Activated naive CD8-positive, alpha-beta T cell treated with anti-CD3 and anti-CD28 coated beads, Interleukin-2, amount 10 ng/mL, durations not matched to agents 7 days and 5 days (primary cell): ENCODE measurements at regions not wholly inside any gene's neighbourhood (a gene's known extent, or its start where the extent isn't known, plus 50 kb on each side); places are given as distances from the start of the nearest gene placed in this dataset.

Experiments used
- ATAC-seq: fragments of 150-1000 bp; cut with Tn5 transposase; one replicate; pipeline ENCODE4 v1.10.0; 2021; ENCODE audit warnings: low read depth, moderate library complexity
- POLR2A ChIA-PET: fragments of 350-600 bp; sonication (Branson Sonifier 250); formaldehyde crosslinking; loops from one replicate; lab custom pipeline; 2021; ENCODE audit warnings: antibody characterized with exemption; lab: Charles Lee
- DNase-seq: peaks from one replicate; pipeline ENCODE4 v3.0.0; 2021
- H3K27ac Mint-ChIP-seq: one replicate; pipeline ENCODE4 v1.8.0; 2022; ENCODE audit warnings: mild to moderate bottlenecking, mixed read lengths
- H3K27me3 Mint-ChIP-seq: one replicate; pipeline ENCODE4 v1.8.0; 2022; ENCODE audit warnings: mild to moderate bottlenecking, moderate library complexity, mixed read lengths
- H3K36me3 Mint-ChIP-seq: one replicate; pipeline ENCODE4 v1.8.0; 2021; ENCODE audit warnings: mild to moderate bottlenecking, mixed read lengths
- H3K4me1 Mint-ChIP-seq: one replicate; pipeline ENCODE4 v1.8.0; 2021; ENCODE audit warnings: mixed read lengths
- H3K4me3 Mint-ChIP-seq: one replicate; pipeline ENCODE4 v1.8.0; 2022; ENCODE audit warnings: mild to moderate bottlenecking, moderate library complexity, mixed read lengths
- H3K9me3 Mint-ChIP-seq: one replicate; pipeline ENCODE4 v1.8.0; 2021; ENCODE audit warnings: mixed read lengths

DNA sequence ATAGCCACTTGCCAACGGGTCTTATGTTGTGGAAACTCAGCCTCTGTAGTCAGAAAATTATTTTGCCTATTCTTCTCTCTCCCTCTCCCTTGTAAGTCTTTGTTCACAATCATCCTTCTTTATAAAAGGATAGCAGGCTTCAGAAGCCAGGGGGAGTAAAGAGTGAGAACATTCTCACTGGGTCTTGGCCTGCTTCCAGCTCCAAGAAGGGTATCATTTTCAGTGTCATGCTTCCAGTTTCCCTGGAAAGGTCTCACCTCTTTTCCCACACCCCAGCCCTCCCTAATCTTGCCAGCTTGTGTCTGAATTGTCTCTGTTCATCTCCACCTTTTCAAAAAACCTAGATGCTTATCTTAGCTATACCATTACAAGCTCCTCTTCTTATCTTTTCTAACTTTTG, 346.2 kb upstream of the LRRC7 start:
- DNase-seq: no peak
- Mint-ChIP-seq H3K36me3 (no peaks in the 10 kb centered on the region), H3K4me3 (no peak overlapping the region), H3K9me3 (peaks cover 2% of the 10 kb centered on the region), H3K27ac (no peak overlapping the region), H3K4me1 (no peaks in the 10 kb centered on the region), H3K27me3 (no peaks in the 10 kb centered on the region)
- ATAC-seq: no peak
- POLR2A ChIA-PET: no interaction called here

DNA sequence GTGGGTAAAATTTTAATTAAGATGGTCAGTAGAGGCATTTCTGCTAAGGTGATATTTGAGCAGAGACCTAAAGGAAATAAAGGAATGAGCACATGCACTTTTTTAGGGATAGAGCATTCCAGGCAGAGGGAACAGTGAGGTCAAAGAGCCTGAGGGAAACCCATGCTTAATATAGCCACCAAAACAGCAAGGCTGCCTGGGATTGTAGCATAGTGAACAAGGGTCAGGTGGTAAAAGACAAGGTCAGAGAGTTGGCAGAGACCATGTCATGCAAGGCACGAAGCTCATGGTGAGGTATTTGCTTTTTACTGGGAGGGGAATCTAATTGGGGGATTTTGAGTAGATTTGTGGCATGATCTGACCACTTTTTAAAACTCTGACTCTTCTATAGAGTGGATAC, 344.6 kb upstream of the LRRC7 start:
- DNase-seq: no peak
- no peak for ATAC-seq
- Mint-ChIP-seq H3K27ac (no peak overlapping the region), H3K9me3 (peaks cover 2% of the 10 kb centered on the region), H3K4me1 (no peaks in the 10 kb centered on the region), H3K36me3 (no peaks in the 10 kb centered on the region), H3K4me3 (no peak overlapping the region), H3K27me3 (no peaks in the 10 kb centered on the region)
- POLR2A ChIA-PET: no interaction called here

DNA sequence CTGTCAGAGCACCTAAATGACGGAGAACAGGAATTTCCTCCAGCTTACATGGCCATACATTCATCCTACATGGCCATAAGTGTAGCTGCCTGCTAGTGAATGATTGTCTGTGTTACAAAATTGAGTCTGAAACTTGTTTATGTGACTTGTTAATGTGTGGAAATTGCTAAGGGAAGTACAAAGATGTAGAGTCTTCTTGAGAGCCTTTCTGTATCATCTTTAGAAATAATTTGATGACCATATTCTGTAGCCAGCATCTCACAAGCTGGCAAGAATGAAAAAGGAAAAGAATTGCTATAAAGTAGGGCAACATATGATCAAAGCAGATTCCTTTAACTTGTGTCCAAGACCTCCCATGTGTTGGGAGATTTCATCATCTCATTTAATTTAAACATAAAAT, 339.2 kb upstream of the LRRC7 start:
- Mint-ChIP-seq H3K36me3 (no peaks in the 10 kb centered on the region), H3K4me3 (no peak overlapping the region), H3K27ac (no peak overlapping the region), H3K4me1 (no peaks in the 10 kb centered on the region), H3K27me3 (no peaks in the 10 kb centered on the region), H3K9me3 (no peaks in the 10 kb centered on the region)
- ATAC-seq (no peak), DNase-seq (no peak)
- POLR2A ChIA-PET: no interaction called here

DNA sequence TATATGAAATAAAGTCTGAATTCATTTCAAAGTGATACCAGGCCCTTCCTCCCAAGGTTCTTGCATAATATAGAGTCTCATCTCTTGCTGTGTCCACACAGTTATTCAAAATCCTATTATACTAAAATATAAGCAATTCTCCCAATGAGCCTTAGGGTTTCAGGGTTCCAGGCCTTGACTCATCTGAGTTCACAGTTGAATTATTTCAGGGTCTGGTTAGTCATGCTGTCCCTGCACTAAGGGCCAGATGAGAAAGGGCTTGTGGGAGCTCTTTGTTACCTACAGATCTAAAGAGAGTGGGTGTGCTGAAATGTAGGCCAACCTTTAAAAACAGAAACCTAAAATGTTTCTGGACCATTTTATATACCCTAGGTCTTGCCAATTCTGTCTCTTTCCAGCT, 337.5 kb upstream of the LRRC7 start:
- Mint-ChIP-seq H3K27me3 (no peaks in the 10 kb centered on the region), H3K4me3 (no peak overlapping the region), H3K36me3 (no peaks in the 10 kb centered on the region), H3K27ac (no peak overlapping the region), H3K9me3 (no peaks in the 10 kb centered on the region), H3K4me1 (no peaks in the 10 kb centered on the region)
- ATAC-seq: no peak
- POLR2A ChIA-PET: no interaction called here
- DNase-seq: no peak

DNA sequence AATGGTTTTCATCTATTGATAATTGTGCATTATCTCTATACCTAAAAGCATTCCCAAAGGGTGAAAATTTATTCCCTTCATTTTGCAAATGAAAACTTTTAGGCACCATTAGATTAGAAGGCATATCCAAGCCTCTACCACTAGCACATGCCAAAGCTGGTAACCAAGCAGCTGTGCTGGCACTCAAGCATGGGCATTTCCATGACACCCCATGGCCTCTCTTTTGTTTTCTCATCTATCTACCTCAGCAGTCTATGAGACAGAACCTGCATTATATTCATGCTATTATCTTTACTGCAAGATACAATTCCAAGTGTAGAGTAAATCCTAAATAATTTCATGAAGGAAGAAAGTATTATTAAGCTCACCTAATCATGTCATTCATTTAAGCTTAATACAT, 334.3 kb upstream of the LRRC7 start:
- no peak for ATAC-seq
- Mint-ChIP-seq H3K4me1 (no peaks in the 10 kb centered on the region), H3K9me3 (no peaks in the 10 kb centered on the region), H3K36me3 (no peaks in the 10 kb centered on the region), H3K4me3 (no peak overlapping the region), H3K27me3 (no peaks in the 10 kb centered on the region), H3K27ac (no peak overlapping the region)
- POLR2A ChIA-PET: no interaction called here
- DNase-seq: no peak

DNA sequence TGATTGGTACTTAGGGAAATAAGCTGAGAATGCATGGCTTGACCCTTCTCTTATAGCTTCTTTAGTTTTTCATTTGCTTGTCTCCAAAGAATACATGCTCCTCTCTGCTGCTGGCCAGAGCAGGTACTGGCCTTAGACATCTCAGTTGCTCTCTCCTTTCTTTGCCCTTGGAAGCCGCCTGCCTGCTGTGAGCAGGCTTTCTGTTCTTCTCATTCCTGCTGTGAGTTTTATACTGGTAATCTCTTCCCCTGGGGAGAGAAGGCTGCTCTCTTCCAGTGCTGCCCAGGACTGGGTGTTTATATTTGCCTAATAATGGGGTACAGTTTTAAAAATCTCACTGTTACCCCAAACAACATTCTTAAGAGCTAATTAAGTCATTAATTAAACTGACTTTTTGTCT, 323.5 kb upstream of the LRRC7 start:
- no peak for ATAC-seq
- H3K27me3 Mint-ChIP-seq: no peaks in the 10 kb centered on the region
- H3K9me3 Mint-ChIP-seq: peaks cover 1% of the 10 kb centered on the region
- no peak overlapping the region for H3K4me3 Mint-ChIP-seq
- no peak overlapping the region for H3K27ac Mint-ChIP-seq
- H3K36me3 Mint-ChIP-seq: no peaks in the 10 kb centered on the region
- DNase-seq: no peak
- no peaks in the 10 kb centered on the region for H3K4me1 Mint-ChIP-seq
- POLR2A ChIA-PET: no interaction called here

DNA sequence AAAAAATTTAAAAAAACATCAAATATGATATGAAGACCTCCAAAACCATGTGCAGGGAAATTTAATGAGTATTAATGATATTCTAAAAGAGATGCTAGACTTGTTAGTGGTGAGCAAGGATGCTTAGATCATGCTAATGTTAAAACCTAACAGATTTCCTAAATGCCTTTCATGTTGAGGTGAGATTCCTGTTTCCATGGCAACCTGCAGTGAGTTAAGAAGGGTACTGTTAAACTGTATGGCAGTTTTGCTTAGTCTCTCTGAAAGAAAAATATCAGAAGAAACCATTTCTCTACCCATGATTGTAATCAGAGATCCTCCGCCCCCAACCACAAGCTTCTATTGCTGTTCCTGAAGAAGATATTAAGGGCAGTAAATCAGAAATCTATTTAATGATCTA, 321.6 kb upstream of the LRRC7 start:
- no peaks in the 10 kb centered on the region for H3K36me3 Mint-ChIP-seq
- no peak overlapping the region for H3K4me3 Mint-ChIP-seq
- H3K9me3 Mint-ChIP-seq: no peaks in the 10 kb centered on the region
- H3K27me3 Mint-ChIP-seq: no peaks in the 10 kb centered on the region
- no peaks in the 10 kb centered on the region for H3K4me1 Mint-ChIP-seq
- DNase-seq (no peak), ATAC-seq (no peak)
- POLR2A ChIA-PET: no interaction called here
- no peak overlapping the region for H3K27ac Mint-ChIP-seq

DNA sequence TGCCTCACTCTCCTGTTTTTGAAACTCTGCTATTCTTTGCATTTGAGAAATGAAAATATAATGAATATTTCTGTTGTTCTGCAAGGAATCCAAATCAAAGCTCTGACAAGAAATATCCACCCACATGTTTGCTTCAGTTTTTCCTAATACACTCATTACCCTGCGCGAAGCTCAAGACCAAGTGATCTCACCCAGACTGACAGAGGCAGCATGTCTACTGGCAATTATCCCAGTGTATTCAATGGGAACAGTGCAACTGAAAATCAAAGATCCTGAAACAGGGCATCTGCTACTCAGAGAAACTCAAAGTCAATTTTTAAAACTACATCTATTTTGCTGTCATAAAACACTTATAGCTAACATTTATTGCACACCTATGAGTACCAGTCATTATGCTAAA, 321.0 kb upstream of the LRRC7 start:
- Mint-ChIP-seq H3K27ac (no peak overlapping the region), H3K4me1 (no peaks in the 10 kb centered on the region), H3K36me3 (no peaks in the 10 kb centered on the region), H3K27me3 (no peaks in the 10 kb centered on the region), H3K4me3 (no peak overlapping the region), H3K9me3 (no peaks in the 10 kb centered on the region)
- no peak for DNase-seq
- ATAC-seq: no peak
- POLR2A ChIA-PET: no interaction called here

DNA sequence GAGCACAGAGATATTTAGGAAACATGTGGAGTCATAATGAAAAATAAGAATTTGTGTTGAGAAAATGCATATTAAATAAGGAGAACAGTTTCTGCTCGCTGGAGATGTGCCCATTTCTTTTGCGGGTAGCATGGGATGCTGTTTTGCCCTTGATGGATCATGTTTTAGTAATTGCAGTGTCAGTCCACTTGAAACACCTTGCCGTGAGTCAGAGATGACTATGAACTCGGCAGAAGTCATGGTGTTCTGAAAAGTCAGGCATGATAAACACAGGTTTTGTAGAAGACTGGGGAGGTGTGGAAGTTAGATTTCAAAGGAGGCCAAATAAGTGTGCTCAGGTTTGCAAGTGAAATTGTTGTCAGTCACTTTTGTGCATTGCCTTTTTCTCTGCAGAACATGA, 315.0 kb upstream of the LRRC7 start:
- Mint-ChIP-seq H3K4me1 (no peaks in the 10 kb centered on the region), H3K36me3 (no peaks in the 10 kb centered on the region), H3K9me3 (peaks cover 3% of the 10 kb centered on the region), H3K27me3 (no peaks in the 10 kb centered on the region), H3K27ac (no peak overlapping the region), H3K4me3 (no peak overlapping the region)
- no peak for DNase-seq
- no peak for ATAC-seq
- POLR2A ChIA-PET: no interaction called here

DNA sequence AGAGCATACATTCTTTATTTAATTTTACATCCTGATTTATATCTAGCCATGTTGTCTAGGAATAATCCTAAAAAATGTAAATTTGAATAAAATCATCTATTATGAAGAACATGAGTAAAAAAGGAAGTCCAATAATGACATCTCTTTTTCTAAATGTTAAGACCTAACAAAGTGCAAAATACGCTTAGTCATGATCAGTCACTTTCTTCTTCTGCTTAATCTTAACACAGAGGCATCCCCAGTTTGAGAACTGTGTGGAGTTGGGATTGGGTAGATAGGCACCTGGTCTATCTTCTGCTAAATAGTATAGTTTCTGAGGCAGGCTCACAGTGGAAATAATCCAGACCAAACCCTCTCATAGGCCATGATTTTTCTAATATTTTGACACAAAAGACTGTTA, 311.7 kb upstream of the LRRC7 start:
- Mint-ChIP-seq H3K4me3 (no peak overlapping the region), H3K27me3 (no peaks in the 10 kb centered on the region), H3K27ac (no peak overlapping the region), H3K4me1 (no peaks in the 10 kb centered on the region), H3K36me3 (no peaks in the 10 kb centered on the region), H3K9me3 (peaks cover 3% of the 10 kb centered on the region)
- DNase-seq (no peak), ATAC-seq (no peak)
- POLR2A ChIA-PET: no interaction called here

DNA sequence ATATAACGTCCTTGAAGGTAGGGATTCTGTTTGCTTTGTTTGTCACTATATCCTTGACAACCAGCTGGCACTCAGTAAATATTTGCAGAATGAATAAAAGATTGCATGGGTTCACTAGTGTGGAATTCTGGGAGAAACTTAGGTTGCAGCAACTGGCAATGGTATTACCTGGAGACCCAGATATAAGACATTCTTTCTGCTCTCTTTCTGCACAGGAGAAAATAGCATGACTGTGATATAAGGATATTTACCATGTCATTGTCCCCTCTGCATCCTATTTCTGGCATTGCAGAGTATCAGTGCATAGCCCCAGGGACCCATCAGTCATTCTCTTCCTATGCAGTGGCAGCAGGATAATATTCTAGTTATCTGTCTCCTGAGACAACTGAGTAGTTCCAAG, 308.9 kb upstream of the LRRC7 start:
- H3K9me3 Mint-ChIP-seq: no peaks in the 10 kb centered on the region
- POLR2A ChIA-PET: no interaction called here
- H3K4me1 Mint-ChIP-seq: no peaks in the 10 kb centered on the region
- no peaks in the 10 kb centered on the region for H3K27me3 Mint-ChIP-seq
- H3K27ac Mint-ChIP-seq: no peak overlapping the region
- ATAC-seq: no peak
- H3K4me3 Mint-ChIP-seq: no peak overlapping the region
- DNase-seq: no peak
- no peaks in the 10 kb centered on the region for H3K36me3 Mint-ChIP-seq

DNA sequence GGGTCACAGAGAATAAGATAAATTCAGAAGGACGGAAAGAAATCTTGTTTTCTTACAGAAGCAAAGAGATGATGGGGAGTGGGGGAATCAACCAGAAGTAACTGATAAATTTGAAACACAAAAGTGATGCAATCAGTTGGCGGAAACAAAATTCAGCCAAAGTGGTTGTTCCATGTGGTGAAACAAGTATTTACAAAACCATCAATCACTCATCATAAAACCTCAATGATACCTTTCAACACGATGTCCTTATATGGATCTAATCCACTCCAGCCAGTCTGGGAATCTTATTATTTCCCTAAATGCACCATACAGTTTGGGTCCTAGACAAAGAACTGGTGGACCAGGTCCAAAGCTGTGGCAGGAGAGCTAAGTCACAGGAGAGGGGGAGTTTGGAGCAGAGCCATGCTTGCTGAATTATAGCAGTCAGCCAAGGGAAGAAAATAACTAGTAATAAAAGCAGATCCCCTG, 303.8 kb upstream of the LRRC7 start:
- Mint-ChIP-seq H3K4me3 (no peak overlapping the region), H3K4me1 (no peaks in the 10 kb centered on the region), H3K36me3 (no peaks in the 10 kb centered on the region), H3K27ac (no peak overlapping the region), H3K9me3 (peaks cover 2% of the 10 kb centered on the region), H3K27me3 (no peaks in the 10 kb centered on the region)
- POLR2A ChIA-PET: no interaction called here
- ATAC-seq (no peak), DNase-seq (no peak)

DNA sequence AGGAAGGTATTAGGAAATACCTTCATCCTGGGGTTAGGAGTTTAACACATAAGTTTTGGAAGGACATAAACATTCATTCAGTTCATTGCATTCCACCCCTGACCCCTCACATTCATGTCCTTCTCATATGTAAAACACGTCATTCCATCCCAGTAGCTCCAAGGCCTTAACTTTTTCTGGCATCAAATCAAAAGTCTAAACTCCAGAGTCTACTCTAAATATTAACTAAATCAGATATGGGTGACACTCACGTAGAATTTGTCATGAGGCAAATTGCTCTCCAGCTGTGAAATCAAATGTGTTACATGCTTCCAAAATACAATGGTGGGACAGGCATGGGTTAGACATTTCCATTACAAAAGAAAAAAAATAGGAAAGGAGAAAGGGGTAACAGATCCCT, 298.2 kb upstream of the LRRC7 start:
- Mint-ChIP-seq H3K27me3 (no peaks in the 10 kb centered on the region), H3K4me3 (no peak overlapping the region), H3K36me3 (no peaks in the 10 kb centered on the region), H3K27ac (no peak overlapping the region), H3K4me1 (no peaks in the 10 kb centered on the region), H3K9me3 (peaks cover 2% of the 10 kb centered on the region)
- DNase-seq (no peak), ATAC-seq (no peak)
- POLR2A ChIA-PET: no interaction called here

DNA sequence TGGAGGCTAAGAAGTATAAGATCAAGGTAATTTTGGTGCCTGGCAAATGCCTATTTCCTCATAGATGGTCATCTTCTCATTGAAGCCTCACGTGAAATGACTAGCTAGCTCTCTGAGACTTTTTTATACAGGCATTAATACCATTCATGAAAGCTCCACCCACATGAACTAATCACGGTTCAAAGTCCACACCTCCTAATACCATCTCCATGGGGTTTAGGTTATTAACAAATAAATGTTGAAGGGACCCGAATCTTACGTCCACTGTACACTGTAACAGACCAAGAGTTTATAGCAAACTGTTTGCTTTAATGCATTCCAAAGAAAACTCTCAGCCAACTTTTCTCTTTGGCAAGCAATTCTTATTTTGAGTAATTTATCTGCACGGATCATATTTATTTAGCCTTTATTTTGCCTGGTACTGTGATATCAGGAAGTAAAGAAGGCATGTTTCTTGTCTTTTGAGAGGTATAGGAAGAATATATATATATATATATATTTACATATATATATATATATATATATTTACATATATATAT, 296.1 kb upstream of the LRRC7 start:
- Mint-ChIP-seq H3K9me3 (peaks cover 2% of the 10 kb centered on the region), H3K27me3 (no peaks in the 10 kb centered on the region), H3K4me1 (no peaks in the 10 kb centered on the region), H3K36me3 (no peaks in the 10 kb centered on the region), H3K4me3 (no peak overlapping the region), H3K27ac (no peak overlapping the region)
- ATAC-seq (no peak), DNase-seq (no peak)
- POLR2A ChIA-PET: no interaction called here

DNA sequence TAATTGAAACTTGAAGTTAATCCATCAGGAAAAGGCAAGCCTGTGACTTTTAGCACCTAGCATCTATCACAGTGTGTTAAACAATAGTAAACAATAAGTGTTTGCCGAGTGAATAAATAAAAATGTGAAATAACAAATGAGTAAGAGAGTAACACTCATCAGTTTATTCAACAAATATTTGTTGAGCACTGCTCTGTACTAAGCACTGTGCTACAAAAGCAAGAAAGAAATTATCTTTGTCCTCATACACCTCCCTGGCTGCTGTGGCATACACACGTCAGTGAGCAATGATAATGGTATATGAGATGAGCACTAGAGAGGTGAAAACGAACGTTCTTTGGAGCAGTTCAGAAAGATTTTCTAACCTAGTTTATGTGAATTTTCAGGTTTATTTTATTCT, 295.0 kb upstream of the LRRC7 start:
- DNase-seq (no peak), ATAC-seq (no peak)
- POLR2A ChIA-PET: no interaction called here

More for the DNA sequence above, 295.0 kb upstream of the LRRC7 start:
- Mint-ChIP-seq H3K27ac (no peak overlapping the region), H3K4me1 (no peaks in the 10 kb centered on the region), H3K9me3 (no peaks in the 10 kb centered on the region), H3K36me3 (no peaks in the 10 kb centered on the region), H3K27me3 (no peaks in the 10 kb centered on the region), H3K4me3 (no peak overlapping the region)
